GM21529 (cell line): ENCODE measurements at regions not wholly inside any gene's neighbourhood (a gene's known extent, or its start where the extent isn't known, plus 50 kb on each side); places are given as distances from the start of the nearest gene placed in this dataset.
"Not testable (repeated sequence)": the region's sequence is repeated elsewhere in the genome, so short reads cannot be mapped to it uniquely, and the experiment has no call there.

Experiments
- ATAC-seq: cut with Tn5 transposase; IDR thresholded peaks from one replicate; pipeline ENCODE4 v1.9.1; 2021; ENCODE audit not compliant: unreplicated experiment

DNA sequence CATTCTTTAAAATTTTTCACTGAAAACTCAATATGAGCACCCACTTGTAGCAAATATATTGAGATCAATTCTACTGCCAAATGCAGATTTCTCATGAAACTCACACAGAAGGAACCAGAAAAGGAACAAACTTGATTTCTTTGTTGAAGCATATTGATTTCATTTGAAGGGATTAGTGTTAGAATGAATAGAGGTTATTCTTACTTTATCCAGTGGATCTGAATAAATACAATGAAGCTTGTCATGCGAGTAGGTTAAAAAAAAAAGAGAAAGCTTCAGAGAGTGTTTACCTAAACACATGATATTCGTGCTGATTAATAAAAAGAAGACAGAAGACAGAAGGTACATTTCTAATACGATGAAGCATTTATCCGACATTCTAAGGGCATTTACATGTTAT lies 226.7 kb upstream of the ZSWIM2 start:
- ATAC-seq = no peak

DNA sequence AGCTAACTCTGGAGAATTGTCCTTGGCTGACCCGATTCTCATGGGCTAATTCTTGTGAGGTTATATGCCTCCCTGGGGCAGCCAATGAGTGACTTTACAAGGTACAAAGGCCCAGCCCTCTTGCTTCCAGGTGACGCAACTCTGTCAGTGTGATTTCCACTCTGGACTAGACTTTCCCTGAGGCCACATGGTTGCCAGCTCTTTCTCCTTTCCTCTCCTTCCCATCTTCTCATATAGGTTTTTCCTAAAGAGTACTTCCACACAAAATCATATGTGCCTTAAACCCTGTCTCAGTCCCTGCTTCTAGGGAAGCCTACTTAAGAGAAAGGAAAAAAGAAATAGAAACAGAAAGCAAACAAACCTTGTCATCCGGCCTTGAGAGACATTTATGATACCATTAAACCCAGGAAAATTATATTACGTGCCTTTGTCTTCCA lies 226.2 kb upstream of the ZSWIM2 start:
- no peak for ATAC-seq

DNA sequence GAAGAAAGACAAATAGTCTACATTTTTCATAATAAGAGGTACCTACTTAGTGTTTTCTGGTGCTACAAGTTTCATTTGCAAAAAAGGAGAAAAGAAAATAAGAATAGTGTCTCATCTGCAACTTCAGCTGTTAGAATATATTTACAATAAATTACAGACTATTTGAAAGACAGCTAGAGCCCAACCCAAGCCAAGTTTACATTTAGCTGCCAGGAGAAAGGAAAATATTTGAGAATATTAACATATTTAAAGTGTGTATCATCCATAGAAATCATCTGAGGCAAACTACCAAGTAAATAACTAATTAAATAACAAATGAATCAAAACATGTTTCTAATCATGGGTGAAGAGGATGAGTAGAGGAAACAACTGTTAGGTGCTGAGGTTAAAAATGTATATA lies 209.2 kb upstream of the ZSWIM2 start:
- ATAC-seq = no peak

DNA sequence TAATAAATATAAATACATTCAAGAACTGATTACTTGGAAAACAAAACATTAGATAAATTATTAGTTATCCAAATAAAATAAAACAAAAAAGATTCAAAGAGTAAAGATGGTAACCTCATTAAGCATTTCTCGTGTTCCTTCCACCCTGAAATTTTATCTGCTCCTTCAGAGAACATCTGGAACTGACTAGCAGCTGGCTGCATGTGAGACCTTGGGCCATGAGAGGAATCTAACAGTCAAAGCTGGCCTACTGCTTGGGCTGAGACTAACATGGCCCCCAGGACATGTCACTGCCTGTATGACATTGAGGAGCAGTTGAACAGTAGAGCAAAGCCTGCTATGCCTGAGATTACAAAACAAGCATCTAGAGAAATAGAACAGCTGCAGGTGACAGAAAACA lies 208.5 kb upstream of the ZSWIM2 start:
- ATAC-seq = no peak

DNA sequence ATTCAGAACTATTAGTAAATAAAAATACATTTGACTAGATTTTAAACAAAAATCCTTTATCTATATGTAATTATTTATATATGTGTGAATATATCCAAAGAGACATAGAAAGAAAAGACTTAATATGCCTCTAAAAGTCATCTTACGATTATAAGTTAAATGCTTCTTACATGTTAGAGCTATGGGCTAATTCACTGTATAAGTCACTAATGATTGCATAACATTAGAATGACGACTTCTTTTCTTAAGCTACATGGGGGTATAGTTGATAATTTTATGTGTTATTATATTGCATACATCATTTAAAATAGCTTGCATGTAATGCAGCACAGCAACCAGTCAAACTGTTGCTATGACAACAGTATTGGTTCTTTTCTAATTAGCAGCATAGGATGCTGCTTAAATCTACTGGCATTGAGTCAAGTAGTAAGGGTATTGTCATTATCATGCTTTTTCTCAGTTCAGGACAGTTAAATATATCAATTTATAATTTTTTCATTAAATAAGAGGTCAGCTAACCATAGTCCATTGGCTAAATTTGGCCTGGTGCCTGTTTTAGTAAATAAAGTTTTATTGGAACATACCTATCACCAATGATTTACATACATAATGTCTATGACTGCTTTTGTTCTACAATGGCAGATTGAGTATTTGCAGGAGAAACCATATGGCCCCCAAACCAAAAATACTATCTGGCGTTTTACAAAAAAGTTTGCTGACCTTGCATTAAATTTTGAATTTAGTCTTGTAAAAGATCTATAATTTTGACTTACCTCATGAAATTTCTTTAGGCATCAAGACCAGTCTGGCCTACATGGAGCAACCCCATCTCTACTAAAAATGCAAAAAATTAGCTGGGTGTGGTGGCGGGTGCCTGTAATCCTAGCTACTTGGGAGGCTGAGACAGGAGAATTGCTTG lies 207.7 kb upstream of the ZSWIM2 start:
- ATAC-seq = no peak

DNA sequence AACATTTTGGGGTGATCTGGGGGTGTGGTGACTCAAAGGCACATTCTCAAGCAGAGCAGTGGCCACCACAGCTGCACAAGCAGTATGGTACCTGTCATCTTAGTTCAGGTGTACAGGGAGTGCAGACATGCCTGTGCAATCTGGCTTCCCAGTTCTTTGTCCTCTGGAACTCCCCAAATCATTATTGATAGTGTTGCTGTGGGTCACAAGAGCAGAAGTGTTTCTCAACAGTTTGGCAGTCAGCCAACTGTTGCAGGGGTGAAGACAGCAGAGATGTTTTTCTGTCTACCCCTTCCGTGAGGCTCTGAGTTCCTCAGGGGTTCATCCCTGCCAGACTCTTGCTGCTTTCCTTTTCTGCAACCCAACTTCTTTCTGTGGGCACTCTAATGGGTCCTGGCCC lies 206.5 kb upstream of the ZSWIM2 start:
- no peak for ATAC-seq

DNA sequence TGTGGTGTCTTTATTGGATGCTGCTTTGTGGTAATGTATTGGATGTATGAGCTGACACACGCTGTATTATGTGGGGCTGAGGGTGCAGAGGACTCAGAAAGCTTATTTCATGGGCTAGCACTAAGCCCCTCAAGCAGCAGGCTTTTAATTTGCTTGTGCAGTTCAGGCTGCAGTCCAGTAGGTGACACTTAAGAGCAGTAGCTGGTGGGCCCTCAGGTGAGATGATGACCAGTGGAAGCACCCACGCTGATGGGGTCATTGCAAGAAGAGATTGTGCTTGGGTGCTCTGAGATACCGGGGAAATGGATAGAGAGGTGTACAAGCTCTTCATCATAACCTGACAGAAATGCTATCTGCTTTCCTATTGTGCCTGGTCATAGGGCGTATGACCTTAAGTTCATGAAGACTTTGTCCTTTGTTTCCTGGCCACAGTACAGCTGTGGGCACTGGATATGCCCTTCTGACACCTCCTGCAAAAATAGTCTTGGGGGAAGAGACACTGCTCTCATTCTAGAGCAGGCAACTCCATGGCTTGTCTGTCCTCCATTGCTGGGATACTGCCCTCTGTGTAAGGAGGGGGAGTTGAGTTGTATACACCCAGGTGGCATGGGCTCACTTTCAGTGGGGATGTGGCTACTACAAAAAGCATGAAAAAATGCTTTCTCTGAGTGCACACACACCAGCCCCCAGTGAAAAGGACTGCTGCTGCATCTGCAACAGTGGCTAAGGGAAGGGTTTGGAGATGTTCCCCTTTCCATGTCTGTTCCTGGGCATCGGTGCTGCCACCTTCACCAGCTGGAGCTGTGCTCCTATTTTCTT lies 205.7 kb upstream of the ZSWIM2 start:
- no peak for ATAC-seq

DNA sequence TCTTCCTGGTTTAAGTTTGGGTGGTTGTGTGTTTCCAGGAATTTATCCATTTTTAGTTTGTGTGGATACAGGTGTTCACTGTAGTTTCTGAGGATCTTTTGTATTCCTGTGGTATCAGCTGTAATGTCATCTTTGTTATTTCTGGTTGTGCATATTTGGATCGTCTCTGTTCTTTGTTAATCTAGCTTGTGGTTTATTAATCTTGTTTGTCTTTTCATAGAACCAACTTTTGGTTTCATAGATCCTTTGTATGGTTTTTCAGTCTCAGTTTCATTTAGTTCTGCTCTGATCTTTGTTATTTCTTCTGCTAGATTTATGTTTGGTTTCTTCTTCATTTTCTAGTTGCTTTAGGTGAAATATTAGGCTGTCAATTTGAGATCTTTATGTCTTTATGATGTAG lies 202.4 kb upstream of the ZSWIM2 start:
- peak; percentile 81 for ATAC-seq

DNA sequence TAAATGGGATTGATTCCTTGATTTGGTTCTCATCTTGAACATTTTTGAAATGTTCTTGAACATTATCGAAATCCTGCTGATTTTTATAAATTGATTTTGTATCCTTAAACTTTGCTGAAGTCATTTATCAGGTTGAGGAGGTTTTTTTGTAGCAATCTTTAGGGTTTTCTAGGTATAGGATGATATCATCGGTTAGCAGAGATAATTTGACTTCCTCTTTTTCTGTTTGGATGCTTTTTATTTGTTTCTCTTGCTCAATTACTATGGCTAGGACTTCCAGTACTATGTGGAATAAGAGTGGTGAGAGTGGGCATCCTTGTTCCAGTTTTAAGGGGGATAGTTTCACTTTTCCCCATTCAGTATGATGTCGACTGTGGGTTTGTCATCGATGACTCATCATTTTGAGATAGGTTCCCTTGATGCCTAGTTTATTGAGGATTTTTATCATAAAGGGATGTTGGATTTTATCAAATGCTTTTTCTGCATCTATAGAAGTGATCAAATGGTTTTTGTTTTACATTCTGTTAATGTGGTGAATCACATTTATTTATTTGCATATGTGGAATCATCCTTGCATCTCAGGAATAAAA lies 201.5 kb upstream of the ZSWIM2 start:
- no peak for ATAC-seq

DNA sequence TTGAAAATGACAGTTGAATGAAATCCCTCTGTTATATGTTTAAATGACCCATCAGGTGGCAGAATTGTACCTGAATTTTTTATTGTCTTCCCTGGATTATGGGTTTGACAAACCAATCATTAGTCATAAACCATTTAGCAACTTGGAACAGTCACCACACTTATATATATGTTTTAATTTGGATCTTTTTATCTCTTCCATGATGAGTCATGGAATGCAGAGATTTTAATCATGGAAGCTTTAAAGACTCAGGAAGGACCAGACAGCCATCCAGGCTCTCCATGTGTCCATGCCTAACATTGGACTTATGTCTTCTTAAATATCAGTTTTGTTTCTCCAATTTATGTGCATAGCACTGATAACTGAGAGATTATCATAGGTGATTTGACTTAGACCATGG lies 188.3 kb upstream of the ZSWIM2 start:
- no peak for ATAC-seq

DNA sequence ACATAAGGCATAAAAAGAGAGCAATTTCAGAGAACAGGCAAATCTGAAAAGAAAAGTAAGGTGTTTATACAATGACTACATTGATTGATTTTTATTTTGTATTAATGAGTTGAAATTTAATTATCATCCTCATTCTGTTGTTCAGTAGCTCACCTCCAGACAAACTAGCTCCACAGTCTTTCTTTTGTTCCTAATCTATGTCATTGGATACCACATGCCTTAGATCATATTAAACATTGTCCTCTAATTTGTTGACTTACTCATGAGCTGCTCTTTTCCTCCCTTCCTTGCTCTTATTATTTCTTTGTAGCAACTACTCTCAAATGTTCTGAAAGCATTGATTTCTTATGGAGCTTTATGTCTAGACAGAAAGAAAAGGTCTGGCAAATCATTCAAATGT lies 185.5 kb upstream of the ZSWIM2 start:
- no peak for ATAC-seq

DNA sequence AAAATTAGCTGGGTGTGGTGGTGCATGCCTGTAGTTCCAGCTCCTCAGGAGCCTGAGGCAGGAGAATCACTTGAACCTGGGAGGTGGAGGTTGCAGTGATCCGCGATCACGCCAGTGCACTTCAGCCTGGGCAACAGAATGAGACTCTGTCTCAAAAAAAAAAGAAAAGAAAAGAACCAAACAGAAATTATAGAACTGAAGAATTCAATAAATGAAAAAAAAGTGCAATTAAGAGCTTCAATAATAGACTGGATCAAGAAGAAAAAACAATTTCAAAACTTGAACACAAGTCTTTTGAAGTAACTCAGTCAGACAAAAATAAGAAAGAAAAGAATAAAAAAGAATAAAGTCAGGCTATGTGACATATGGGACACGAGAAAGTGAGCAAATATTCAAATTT lies 175.8 kb upstream of the ZSWIM2 start:
- no peak for ATAC-seq

DNA sequence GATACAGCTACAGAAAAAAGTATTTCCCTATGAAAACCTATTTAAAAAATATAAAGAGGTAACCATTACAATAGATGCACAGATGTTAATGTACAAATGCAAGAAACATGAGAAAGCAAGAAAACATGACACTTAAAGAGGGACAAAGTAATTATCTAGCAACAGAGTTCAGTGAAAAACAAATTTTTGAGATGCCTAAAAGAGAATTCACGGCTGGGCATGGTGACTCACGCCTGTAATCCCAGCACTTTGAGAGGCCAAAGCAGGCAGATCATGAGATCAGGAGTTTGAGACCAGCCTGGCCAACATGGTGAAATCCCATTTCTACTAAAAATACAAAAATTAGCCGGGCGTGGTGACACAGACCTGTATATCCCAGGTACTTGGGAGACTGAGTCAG lies 175.0 kb upstream of the ZSWIM2 start:
- not testable (repeated sequence) for ATAC-seq

DNA sequence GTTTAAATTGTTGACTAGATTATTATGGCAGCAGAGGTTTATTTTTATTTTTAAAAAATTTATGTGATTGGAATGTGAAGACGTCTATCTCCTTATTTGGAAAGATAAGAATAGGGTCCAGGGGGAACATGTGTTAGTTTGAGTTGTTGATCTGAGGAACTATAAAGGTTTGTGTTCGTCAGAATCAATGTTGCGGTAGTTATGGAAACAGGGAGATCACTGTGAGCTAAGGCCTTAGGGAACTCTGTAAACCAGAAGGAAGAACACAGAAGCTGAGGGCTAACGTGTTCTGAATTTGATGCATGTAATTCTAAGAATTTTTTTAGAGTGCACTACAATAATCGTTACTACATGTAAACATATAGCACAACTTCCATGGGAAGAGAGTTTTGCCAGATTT lies 168.5 kb upstream of the ZSWIM2 start:
- no peak for ATAC-seq

DNA sequence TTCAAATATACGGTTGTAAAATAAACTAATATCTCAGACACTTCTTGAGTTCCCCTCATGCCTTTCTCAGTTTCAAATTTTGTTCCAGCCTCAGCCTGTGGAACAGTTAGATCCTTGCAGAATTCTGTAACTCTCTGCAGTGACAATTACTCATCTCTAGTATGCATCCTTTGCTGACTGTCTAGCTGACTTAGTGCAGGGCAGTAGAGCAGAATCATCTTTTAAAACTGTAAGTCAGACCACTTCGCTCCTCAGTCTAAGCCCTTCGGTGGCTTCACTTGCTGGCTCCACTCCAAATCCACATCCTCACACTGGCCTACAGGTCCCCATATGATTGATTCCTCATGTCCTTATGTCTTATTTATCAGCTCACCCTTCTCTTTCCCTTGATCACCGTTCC lies 164.1 kb upstream of the ZSWIM2 start:
- ATAC-seq = no peak

DNA sequence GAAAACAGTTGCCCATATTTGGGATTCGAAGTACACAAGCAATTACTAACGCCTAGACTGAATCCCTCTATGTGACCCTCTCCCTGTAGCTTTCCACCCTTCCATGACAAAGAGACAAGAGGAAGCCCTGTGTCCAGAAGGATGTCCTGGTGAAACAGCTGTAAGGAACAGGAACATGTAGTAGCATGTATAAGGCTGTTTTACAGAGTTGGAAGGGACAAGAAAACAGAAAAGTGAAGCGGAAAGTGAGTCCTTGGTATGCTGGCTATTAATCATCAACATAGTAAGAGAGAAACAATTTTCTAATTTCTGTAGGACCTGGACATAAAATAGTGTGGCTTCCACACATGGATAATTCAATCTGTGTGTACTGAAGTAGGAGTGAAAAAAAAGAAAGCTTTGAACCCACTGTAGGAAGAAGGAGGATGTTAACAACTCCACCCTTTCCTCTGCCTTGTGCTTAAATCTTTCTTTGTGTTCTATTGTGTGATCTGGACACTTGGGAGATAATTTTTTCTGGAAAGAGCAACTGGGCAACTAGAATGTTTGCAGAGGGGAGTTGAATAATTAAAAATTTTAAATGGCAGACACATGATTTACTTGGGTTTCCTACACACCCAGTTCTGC lies 162.3 kb upstream of the ZSWIM2 start:
- ATAC-seq = no peak

DNA sequence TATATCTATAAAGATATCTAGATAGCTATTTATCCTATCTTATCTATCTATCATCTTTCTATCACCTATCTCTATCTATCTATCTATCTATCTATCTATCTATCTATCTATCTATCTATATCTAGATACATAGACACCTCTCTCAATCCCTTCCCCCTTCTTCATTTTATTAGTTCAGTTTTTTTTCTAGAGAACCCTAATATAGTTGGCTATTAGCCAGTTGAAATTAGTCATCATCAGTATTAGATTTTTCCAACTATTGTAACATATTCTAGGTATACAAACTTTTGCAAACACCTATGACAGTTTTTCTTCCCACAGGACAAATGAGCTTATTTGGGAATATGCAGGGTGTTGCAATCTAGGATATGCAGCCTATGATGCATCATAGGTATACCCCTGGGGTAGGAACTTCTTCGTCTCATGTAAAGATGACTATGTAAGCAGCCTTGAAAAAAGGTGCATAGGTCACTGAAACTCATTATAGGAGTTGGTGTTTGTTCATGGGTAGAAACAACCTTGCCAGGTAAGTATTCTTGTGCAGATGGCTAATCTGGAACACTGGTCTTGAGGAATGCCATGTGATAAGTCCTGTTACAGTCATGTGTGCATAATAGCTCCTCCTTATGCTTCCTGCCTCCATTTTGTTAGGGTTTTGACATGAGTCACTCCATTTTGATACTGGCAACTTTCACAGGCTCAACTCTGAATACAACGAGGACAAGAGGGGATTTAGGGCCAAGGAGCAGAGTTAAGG lies 160.7 kb upstream of the ZSWIM2 start:
- no peak for ATAC-seq

DNA sequence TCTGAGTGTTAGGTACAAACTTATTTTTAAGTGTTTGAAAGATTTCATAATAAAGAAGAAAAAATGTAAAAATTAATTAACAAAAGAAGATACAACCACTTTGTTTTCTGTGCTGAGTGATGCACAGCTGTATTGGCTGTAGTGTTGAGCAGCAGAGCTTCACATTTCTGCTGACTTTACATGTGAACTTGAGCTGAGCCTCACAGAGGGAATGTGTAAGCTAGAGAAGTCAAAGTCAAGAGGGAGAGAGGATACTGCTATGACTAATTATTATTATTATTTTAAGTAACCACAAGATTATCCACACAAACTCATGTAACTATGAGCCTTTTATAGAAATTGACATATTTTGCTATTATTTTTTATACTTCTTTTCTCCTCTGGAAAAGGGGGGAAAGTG lies 159.1 kb upstream of the ZSWIM2 start:
- ATAC-seq = no peak

DNA sequence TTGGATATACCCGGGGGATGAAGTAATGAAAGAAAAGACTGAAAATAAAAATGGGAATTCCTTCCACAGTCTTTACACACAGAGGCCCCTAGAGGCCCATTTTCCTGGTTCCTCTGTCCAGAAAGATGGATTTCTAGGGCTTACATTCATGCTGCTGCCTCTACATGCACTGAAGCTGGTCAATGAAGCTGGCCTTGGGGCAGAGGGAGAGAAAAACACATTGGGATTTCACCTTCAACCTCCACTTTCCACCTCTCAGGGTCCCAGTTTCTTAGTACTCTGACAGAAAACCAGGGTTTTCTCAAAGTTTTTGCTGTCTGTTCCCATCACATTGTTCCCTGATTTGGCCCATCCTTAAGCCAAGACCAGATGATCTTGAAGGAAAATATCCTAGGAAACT lies 154.6 kb upstream of the ZSWIM2 start:
- no peak for ATAC-seq

DNA sequence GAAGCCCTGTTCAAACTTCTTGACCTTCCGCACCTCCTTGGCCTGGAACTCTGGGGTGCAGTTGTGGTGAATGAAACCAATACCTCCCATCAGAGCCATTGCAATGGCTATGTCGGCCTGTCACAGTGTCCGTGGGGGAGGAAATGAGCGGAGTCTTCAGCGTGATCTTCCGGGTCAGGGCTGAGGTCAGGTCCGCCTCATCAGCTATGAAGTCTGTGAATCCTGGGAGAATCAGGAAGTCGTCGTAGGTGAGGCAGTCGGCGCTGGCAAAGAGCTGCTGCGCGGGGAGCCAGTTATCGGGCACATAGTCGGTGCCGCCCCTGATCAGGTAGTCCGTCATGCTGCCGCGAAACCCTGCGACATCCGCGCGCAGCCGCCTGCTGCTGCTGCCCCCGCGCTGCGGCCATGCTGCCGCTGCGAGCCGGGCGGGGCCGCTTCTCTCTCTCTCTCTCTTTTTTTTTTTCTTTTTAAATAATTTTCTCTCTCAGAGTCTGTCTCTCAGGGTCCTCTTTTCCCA lies 154.1 kb upstream of the ZSWIM2 start:
- ATAC-seq = no peak
